Mesendoderm (in vitro differentiated cells): ENCODE measurements at regions not wholly inside any gene's neighbourhood (a gene's known extent, or its start where the extent isn't known, plus 50 kb on each side); places are given as distances from the start of the nearest gene placed in this dataset.
A peak's percentile ranks its signal among the peaks of the same experiment; 100 is the strongest.

ENCODE experiments used
- DNase-seq: peaks from one replicate; pipeline ENCODE4 v3.0.0; 2013
- H2AK5ac ChIP-seq: 2 replicates; pipeline ENCODE4 v1.6.1; 2013; ENCODE audit warnings: low read length, inconsistent platforms
- H2BK120ac ChIP-seq: 2 replicates; pipeline ENCODE4 v1.6.1; 2013; ENCODE audit warnings: low read depth, mild to moderate bottlenecking, low read length, moderate library complexity, mixed read lengths
- H2BK15ac ChIP-seq: replicated peaks from 2 replicates; pipeline ENCODE4 v1.6.1; 2013; ENCODE audit warnings: low read depth, mild to moderate bottlenecking, moderate library complexity
- H2BK5ac ChIP-seq: 2 replicates; pipeline ENCODE4 v1.6.1; 2013; ENCODE audit warnings: low read length, inconsistent platforms
- H3K18ac ChIP-seq: 2 replicates; pipeline ENCODE4 v1.6.1; 2013; ENCODE audit warnings: mild to moderate bottlenecking, low read length, mixed read lengths
- H3K23ac ChIP-seq: one replicate; pipeline ENCODE4 v1.6.1; 2013; ENCODE audit warnings: low read length
- H3K27ac ChIP-seq: 2 replicates; pipeline ENCODE4 v1.5.1; 2013; ENCODE audit warnings: low read depth, mild to moderate bottlenecking, inconsistent platforms, low read length, moderate library complexity
- H3K27me3 ChIP-seq: 2 replicates; pipeline ENCODE4 v1.6.1; 2013; ENCODE audit warnings: low read length, control low read depth, mild to moderate bottlenecking, inconsistent platforms; ENCODE audit not compliant: insufficient read depth, poor library complexity
- H3K36me3 ChIP-seq: 2 replicates; pipeline ENCODE4 v1.6.1; 2013; ENCODE audit warnings: low read length, inconsistent platforms; ENCODE audit not compliant: control insufficient read depth, insufficient read depth
- H3K4ac ChIP-seq: one replicate; pipeline ENCODE4 v1.6.1; 2013; ENCODE audit warnings: low read depth, mild to moderate bottlenecking, low read length, moderate library complexity
- H3K4me1 ChIP-seq: 2 replicates; pipeline ENCODE4 v1.6.1; 2013; ENCODE audit warnings: low read depth, low read length, inconsistent platforms; ENCODE audit not compliant: control insufficient read depth
- H3K4me2 ChIP-seq: 2 replicates; pipeline ENCODE4 v1.6.1; 2013; ENCODE audit warnings: low read length
- H3K4me3 ChIP-seq: 2 replicates; pipeline ENCODE4 v1.5.1; 2013; ENCODE audit warnings: mild to moderate bottlenecking, low read length
- H3K56ac ChIP-seq: one replicate; pipeline ENCODE4 v1.6.1; 2013; ENCODE audit warnings: low read length
- H3K79me1 ChIP-seq: 2 replicates; pipeline ENCODE4 v1.6.1; 2013; ENCODE audit warnings: low read length, inconsistent platforms
- H3K79me2 ChIP-seq: 2 replicates; pipeline ENCODE4 v1.6.1; 2013; ENCODE audit warnings: mild to moderate bottlenecking, low read length; ENCODE audit not compliant: control insufficient read depth, insufficient read depth
- H3K9ac ChIP-seq: 2 replicates; pipeline ENCODE4 v1.6.1; 2013; ENCODE audit warnings: low read length, inconsistent platforms
- H4K5ac ChIP-seq: one replicate; pipeline ENCODE4 v1.6.1; 2013; ENCODE audit warnings: low read length
- H4K8ac ChIP-seq: one replicate; pipeline ENCODE4 v1.6.1; 2013; ENCODE audit warnings: low read depth, mild to moderate bottlenecking, control low read depth, low read length, moderate library complexity
- WGBS: extraction: QIAGEN DNeasy Blood & Tissue Kit; methylation state at CpG from one replicate; pipeline ENCODE4 v1.1.7; 2013; ENCODE audit warnings: low lambda C conversion rate, missing lambda C conversion rate; ENCODE audit not compliant: insufficient coverage; ENCODE audit errors: extremely low coverage; 5-methylcytosine and 5-hydroxymethylcytosine counted together

- Histone ChIP-seq H4K5ac (no peak overlapping the region), H3K18ac (peak overlapping the region; percentile 60), H3K9ac (no peak overlapping the region), H3K4me1 (no peaks in the 10 kb centered on the region), H3K56ac (no peak overlapping the region), H2BK120ac (no peak overlapping the region), H3K79me1 (no peaks in the 10 kb centered on the region), H3K27ac (no peak overlapping the region), H2BK5ac (no peak overlapping the region), H3K4me3 (no peak overlapping the region), H3K4me2 (no peak overlapping the region), H4K8ac (no peak overlapping the region), H3K23ac (no peak overlapping the region), H2AK5ac (no peak overlapping the region), H3K36me3 (no peaks in the 10 kb centered on the region), H3K27me3 (no peaks in the 10 kb centered on the region), H2BK15ac (peak overlapping the region; percentile 7), H3K79me2 (no peaks in the 10 kb centered on the region), H3K4ac (no peak overlapping the region)
- WGBS, result no CpG with 5 or more reads among the region's 5 CpGs
- peak; percentile 23 for DNase-seq
Observed at GRCh38 chr18:40866013-40866645, 1088.9 kb upstream of the PIK3C3 start.

GRCh38 chr18:40864846-40865245, 1090.2 kb upstream of the PIK3C3 start:
- no peak overlapping the region for H3K18ac ChIP-seq
- H3K9ac ChIP-seq, result no peak overlapping the region
- H4K5ac ChIP-seq, result no peak overlapping the region
- H2BK5ac ChIP-seq, result no peak overlapping the region
- H3K79me1 ChIP-seq, result no peaks in the 10 kb centered on the region
- no peak overlapping the region for H4K8ac ChIP-seq
- H3K27ac ChIP-seq, result no peak overlapping the region
- no peak overlapping the region for H2BK15ac ChIP-seq
- H3K4me1 ChIP-seq, result no peaks in the 10 kb centered on the region
- no peak overlapping the region for H2AK5ac ChIP-seq
- no peak overlapping the region for H3K56ac ChIP-seq
- H3K27me3 ChIP-seq, result no peaks in the 10 kb centered on the region
- no peak overlapping the region for H3K4ac ChIP-seq
- no CpG with 5 or more reads among the region's 2 CpGs for WGBS
- no peak overlapping the region for H3K4me2 ChIP-seq
- H3K36me3 ChIP-seq, result no peaks in the 10 kb centered on the region
- H2BK120ac ChIP-seq, result no peak overlapping the region
- no peaks in the 10 kb centered on the region for H3K79me2 ChIP-seq
- H3K23ac ChIP-seq, result no peak overlapping the region
- DNase-seq, result no peak
- H3K4me3 ChIP-seq, result no peak overlapping the region

- Histone ChIP-seq H3K4me1 (no peaks in the 10 kb centered on the region), H2AK5ac (no peak overlapping the region), H2BK5ac (no peak overlapping the region), H3K27ac (no peak overlapping the region), H3K36me3 (no peaks in the 10 kb centered on the region), H3K79me2 (no peaks in the 10 kb centered on the region), H2BK15ac (no peak overlapping the region), H3K56ac (no peak overlapping the region), H3K79me1 (no peaks in the 10 kb centered on the region), H3K27me3 (no peaks in the 10 kb centered on the region), H3K18ac (no peak overlapping the region), H3K4me3 (no peak overlapping the region), H4K5ac (no peak overlapping the region), H4K8ac (no peak overlapping the region), H3K4ac (no peak overlapping the region), H2BK120ac (no peak overlapping the region), H3K4me2 (no peak overlapping the region), H3K9ac (no peak overlapping the region), H3K23ac (no peak overlapping the region)
- DNase-seq, result no peak
- WGBS, result no CpG with 5 or more reads among the region's 3 CpGs
Observed at GRCh38 chr18:40863801-40864200, 1091.2 kb upstream of the PIK3C3 start.

GRCh38 chr18:40860189-40860588, 1094.8 kb upstream of the PIK3C3 start:
- no peaks in the 10 kb centered on the region for H3K79me2 ChIP-seq
- H3K36me3 ChIP-seq, result no peaks in the 10 kb centered on the region
- H3K4me2 ChIP-seq, result no peak overlapping the region
- WGBS, result no CpG with 5 or more reads among the region's 2 CpGs
- H3K4me1 ChIP-seq, result no peaks in the 10 kb centered on the region
- no peak overlapping the region for H2AK5ac ChIP-seq
- no peak overlapping the region for H3K23ac ChIP-seq
- no peak overlapping the region for H2BK15ac ChIP-seq
- H4K8ac ChIP-seq, result no peak overlapping the region
- no peak overlapping the region for H3K4me3 ChIP-seq
- no peak overlapping the region for H3K18ac ChIP-seq
- no peak overlapping the region for H2BK5ac ChIP-seq
- no peaks in the 10 kb centered on the region for H3K27me3 ChIP-seq
- no peak overlapping the region for H2BK120ac ChIP-seq
- no peak overlapping the region for H3K56ac ChIP-seq
- no peak overlapping the region for H3K4ac ChIP-seq
- H3K27ac ChIP-seq, result no peak overlapping the region
- no peak overlapping the region for H3K9ac ChIP-seq
- peak; percentile 15 for DNase-seq
- H3K79me1 ChIP-seq, result no peaks in the 10 kb centered on the region
- no peak overlapping the region for H4K5ac ChIP-seq

GRCh38 chr18:40855661-40856060, 1099.4 kb upstream of the PIK3C3 start:
- Histone ChIP-seq H2BK15ac (no peak overlapping the region), H3K9ac (no peak overlapping the region), H3K27me3 (no peaks in the 10 kb centered on the region), H3K79me1 (no peaks in the 10 kb centered on the region), H2AK5ac (no peak overlapping the region), H3K23ac (no peak overlapping the region), H3K4me3 (no peak overlapping the region), H3K18ac (no peak overlapping the region), H3K4me2 (no peak overlapping the region), H4K5ac (no peak overlapping the region), H2BK5ac (no peak overlapping the region), H3K36me3 (no peaks in the 10 kb centered on the region), H3K27ac (no peak overlapping the region), H3K4me1 (no peaks in the 10 kb centered on the region), H4K8ac (no peak overlapping the region), H2BK120ac (no peak overlapping the region), H3K56ac (no peak overlapping the region), H3K79me2 (no peaks in the 10 kb centered on the region), H3K4ac (no peak overlapping the region)
- no CpG with 5 or more reads among the region's 4 CpGs for WGBS
- no peak for DNase-seq

GRCh38 chr18:40852406-40852805, 1102.6 kb upstream of the PIK3C3 start:
- no peaks in the 10 kb centered on the region for H3K79me1 ChIP-seq
- no peak overlapping the region for H2BK5ac ChIP-seq
- H3K4me3 ChIP-seq, result no peak overlapping the region
- H4K5ac ChIP-seq, result no peak overlapping the region
- no peaks in the 10 kb centered on the region for H3K27me3 ChIP-seq
- H2BK120ac ChIP-seq, result no peak overlapping the region
- no peak overlapping the region for H3K18ac ChIP-seq
- H2BK15ac ChIP-seq, result no peak overlapping the region
- DNase-seq, result no peak
- no peak overlapping the region for H3K56ac ChIP-seq
- H3K36me3 ChIP-seq, result no peaks in the 10 kb centered on the region
- WGBS, result no CpG with 5 or more reads among the region's 2 CpGs
- no peak overlapping the region for H3K23ac ChIP-seq
- no peak overlapping the region for H4K8ac ChIP-seq
- no peak overlapping the region for H3K4me2 ChIP-seq
- H3K4ac ChIP-seq, result no peak overlapping the region
- H3K9ac ChIP-seq, result no peak overlapping the region
- H2AK5ac ChIP-seq, result no peak overlapping the region
- no peaks in the 10 kb centered on the region for H3K79me2 ChIP-seq
- H3K4me1 ChIP-seq, result no peaks in the 10 kb centered on the region
- H3K27ac ChIP-seq, result no peak overlapping the region
